SK-N-SH treated with all-trans-retinoic acid at 6 μM for 48 hours (cell line): ENCODE measurements at regions not wholly inside any gene's neighbourhood (a gene's known extent, or its start where the extent isn't known, plus 50 kb on each side); places are given as distances from the start of the nearest gene placed in this dataset.
"Not testable (repeated sequence)": the region's sequence is repeated elsewhere in the genome, so short reads cannot be mapped to it uniquely, and the experiment has no call there.

ENCODE experiments used
- ATAC-seq: fragments of 200-7000 bp; cut with Tn5 transposase; 3 replicates; pipeline ENCODE4 v1.9.1; 2020; ENCODE audit warnings: mild to moderate bottlenecking, moderate library complexity
- ARNTL ChIP-seq: fragments of 450-650 bp; formaldehyde crosslinking; IDR thresholded peaks from 2 replicates; pipeline ENCODE4 v1.5.0; 2020; ENCODE audit warnings: low read depth, mild to moderate bottlenecking, moderate library complexity, borderline replicate concordance
- BACH2 ChIP-seq: fragments of 250-450 bp; sonication (Bioruptor Pico); IDR thresholded peaks from 2 replicates; pipeline ENCODE4 v1.9.0; 2021; ENCODE audit warnings: mild to moderate bottlenecking, borderline replicate concordance
- ESRRG ChIP-seq: fragments of 250-450 bp; sonication (Bioruptor Pico); IDR thresholded peaks from 2 replicates; pipeline ENCODE4 v1.6.1; 2021; ENCODE audit warnings: mild to moderate bottlenecking
- GLIS3 ChIP-seq: fragments of 250-450 bp; sonication (Bioruptor Pico); IDR thresholded peaks from 2 replicates; pipeline ENCODE4 v1.5.0; 2020; ENCODE audit warnings: mild to moderate bottlenecking, moderate library complexity
- ISL1 ChIP-seq: fragments of 250-450 bp; sonication (Bioruptor Pico); IDR thresholded peaks from 2 replicates; pipeline ENCODE4 v2.1.2; 2022; ENCODE audit warnings: mild to moderate bottlenecking, moderate library complexity
- PPARA ChIP-seq: fragments of 250-450 bp; sonication (Bioruptor Pico); IDR thresholded peaks from 2 replicates; pipeline ENCODE4 v1.5.0; 2020; ENCODE audit warnings: mild to moderate bottlenecking, borderline replicate concordance
- RARB ChIP-seq: fragments of 250-450 bp; sonication (Bioruptor Pico); IDR thresholded peaks from 2 replicates; pipeline ENCODE4 v1.8.0; 2021; ENCODE audit warnings: mild to moderate bottlenecking, moderate library complexity
- SNAI2 ChIP-seq: fragments of 250-450 bp; sonication (Bioruptor Pico); IDR thresholded peaks from 2 replicates; pipeline ENCODE4 v1.5.0; 2020; ENCODE audit warnings: mild to moderate bottlenecking, moderate library complexity
- TCF4 ChIP-seq: fragments of 250-450 bp; sonication (Bioruptor Pico); IDR thresholded peaks from 2 replicates; pipeline ENCODE4 v1.8.0; 2021; ENCODE audit warnings: mild to moderate bottlenecking, moderate library complexity, borderline replicate concordance
- TOX ChIP-seq: fragments of 250-450 bp; sonication (Bioruptor Pico); IDR thresholded peaks from 2 replicates; pipeline ENCODE4 v1.8.0; 2021; ENCODE audit warnings: mild to moderate bottlenecking, moderate library complexity, borderline replicate concordance
- ZC3H10 ChIP-seq: fragments of 250-450 bp; sonication (Bioruptor Pico); IDR thresholded peaks from 2 replicates; pipeline ENCODE4 v1.5.1; 2021; ENCODE audit warnings: mild to moderate bottlenecking, moderate library complexity
- ZFP3 ChIP-seq: fragments of 250-450 bp; sonication (Bioruptor Pico); IDR thresholded peaks from 2 replicates; pipeline ENCODE4 v1.5.0; 2020; ENCODE audit warnings: mild to moderate bottlenecking, moderate library complexity
- ZFP30 ChIP-seq: fragments of 450-650 bp; formaldehyde crosslinking; IDR thresholded peaks from 2 replicates; pipeline ENCODE4 v1.5.0; 2022; ENCODE audit warnings: mild to moderate bottlenecking, moderate library complexity
- ZNF565 ChIP-seq: fragments of 450-650 bp; formaldehyde crosslinking; conservative IDR thresholded peaks from 2 replicates; pipeline ENCODE4 v1.5.0; 2020; ENCODE audit warnings: low read depth, mild to moderate bottlenecking, moderate library complexity
- ZNF8 ChIP-seq: fragments of 450-650 bp; formaldehyde crosslinking; IDR thresholded peaks from 2 replicates; pipeline ENCODE4 v1.5.0; 2020; ENCODE audit warnings: mild to moderate bottlenecking, moderate library complexity
- TF ChIP-seq, protein P1 (sequence below): fragments of 250-450 bp; sonication (Bioruptor Pico); IDR thresholded peaks from 2 replicates; pipeline ENCODE4 v1.5.0; 2020; ENCODE audit warnings: mild to moderate bottlenecking, moderate library complexity
- TF ChIP-seq, protein P2 (sequence below): fragments of 250-450 bp; sonication (Bioruptor Pico); IDR thresholded peaks from 2 replicates; pipeline ENCODE4 v1.8.0; 2020; ENCODE audit warnings: mild to moderate bottlenecking, moderate library complexity, borderline replicate concordance
- TF ChIP-seq, protein P3 (sequence below): fragments of 250-450 bp; sonication (Bioruptor Pico); IDR thresholded peaks from 2 replicates; pipeline ENCODE4 v1.5.1; 2020; ENCODE audit warnings: low read depth, mild to moderate bottlenecking, moderate library complexity
- TF ChIP-seq, protein P4 (sequence below): fragments of 250-450 bp; sonication (Bioruptor Pico); IDR thresholded peaks from 2 replicates; pipeline ENCODE4 v1.8.0; 2021; ENCODE audit warnings: low read depth, mild to moderate bottlenecking, moderate library complexity, borderline replicate concordance
- TF ChIP-seq, protein P5 (sequence below): fragments of 250-450 bp; sonication (Bioruptor Pico); IDR thresholded peaks from 2 replicates; pipeline ENCODE4 v1.5.1; 2021; ENCODE audit warnings: mild to moderate bottlenecking, moderate library complexity

DNA sequence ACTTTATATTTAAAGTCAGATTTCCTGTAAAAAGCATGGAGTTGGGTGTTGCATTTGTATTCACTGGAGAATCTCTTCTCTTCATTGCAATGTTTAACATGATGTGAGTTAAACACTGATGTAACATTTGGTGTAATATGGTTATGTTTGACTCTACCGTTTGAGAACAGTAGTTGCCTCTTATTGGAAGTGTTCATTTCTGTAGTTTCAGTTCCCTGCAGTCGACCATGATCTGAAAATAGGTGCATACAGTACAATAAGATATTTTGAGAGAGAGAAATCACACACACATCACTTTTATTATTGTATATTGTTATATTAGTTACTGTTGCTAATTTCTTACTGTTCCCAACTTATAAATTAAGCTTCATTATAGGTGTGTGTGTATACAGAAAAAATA is 105.2 kb upstream of the SPACA7 start:
- no peak for TF ChIP-seq ESRRG
- TF ChIP-seq, protein P1, sequence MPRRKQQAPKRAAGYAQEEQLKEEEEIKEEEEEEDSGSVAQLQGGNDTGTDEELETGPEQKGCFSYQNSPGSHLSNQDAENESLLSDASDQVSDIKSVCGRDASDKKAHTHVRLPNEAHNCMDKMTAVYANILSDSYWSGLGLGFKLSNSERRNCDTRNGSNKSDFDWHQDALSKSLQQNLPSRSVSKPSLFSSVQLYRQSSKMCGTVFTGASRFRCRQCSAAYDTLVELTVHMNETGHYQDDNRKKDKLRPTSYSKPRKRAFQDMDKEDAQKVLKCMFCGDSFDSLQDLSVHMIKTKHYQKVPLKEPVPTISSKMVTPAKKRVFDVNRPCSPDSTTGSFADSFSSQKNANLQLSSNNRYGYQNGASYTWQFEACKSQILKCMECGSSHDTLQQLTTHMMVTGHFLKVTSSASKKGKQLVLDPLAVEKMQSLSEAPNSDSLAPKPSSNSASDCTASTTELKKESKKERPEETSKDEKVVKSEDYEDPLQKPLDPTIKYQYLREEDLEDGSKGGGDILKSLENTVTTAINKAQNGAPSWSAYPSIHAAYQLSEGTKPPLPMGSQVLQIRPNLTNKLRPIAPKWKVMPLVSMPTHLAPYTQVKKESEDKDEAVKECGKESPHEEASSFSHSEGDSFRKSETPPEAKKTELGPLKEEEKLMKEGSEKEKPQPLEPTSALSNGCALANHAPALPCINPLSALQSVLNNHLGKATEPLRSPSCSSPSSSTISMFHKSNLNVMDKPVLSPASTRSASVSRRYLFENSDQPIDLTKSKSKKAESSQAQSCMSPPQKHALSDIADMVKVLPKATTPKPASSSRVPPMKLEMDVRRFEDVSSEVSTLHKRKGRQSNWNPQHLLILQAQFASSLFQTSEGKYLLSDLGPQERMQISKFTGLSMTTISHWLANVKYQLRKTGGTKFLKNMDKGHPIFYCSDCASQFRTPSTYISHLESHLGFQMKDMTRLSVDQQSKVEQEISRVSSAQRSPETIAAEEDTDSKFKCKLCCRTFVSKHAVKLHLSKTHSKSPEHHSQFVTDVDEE = no peak
- TF ChIP-seq SNAI2 (CRISPR knock-in tag) = no peak
- TF ChIP-seq ZNF565 = no peak
- TF ChIP-seq ZFP3 (CRISPR knock-in tag) = no peak
- TF ChIP-seq, protein P2, sequence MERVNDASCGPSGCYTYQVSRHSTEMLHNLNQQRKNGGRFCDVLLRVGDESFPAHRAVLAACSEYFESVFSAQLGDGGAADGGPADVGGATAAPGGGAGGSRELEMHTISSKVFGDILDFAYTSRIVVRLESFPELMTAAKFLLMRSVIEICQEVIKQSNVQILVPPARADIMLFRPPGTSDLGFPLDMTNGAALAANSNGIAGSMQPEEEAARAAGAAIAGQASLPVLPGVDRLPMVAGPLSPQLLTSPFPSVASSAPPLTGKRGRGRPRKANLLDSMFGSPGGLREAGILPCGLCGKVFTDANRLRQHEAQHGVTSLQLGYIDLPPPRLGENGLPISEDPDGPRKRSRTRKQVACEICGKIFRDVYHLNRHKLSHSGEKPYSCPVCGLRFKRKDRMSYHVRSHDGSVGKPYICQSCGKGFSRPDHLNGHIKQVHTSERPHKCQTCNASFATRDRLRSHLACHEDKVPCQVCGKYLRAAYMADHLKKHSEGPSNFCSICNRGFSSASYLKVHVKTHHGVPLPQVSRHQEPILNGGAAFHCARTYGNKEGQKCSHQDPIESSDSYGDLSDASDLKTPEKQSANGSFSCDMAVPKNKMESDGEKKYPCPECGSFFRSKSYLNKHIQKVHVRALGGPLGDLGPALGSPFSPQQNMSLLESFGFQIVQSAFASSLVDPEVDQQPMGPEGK (CRISPR knock-in tag) = no peak
- TF ChIP-seq PPARA (CRISPR knock-in tag) = no peak
- ATAC-seq = no peak

DNA sequence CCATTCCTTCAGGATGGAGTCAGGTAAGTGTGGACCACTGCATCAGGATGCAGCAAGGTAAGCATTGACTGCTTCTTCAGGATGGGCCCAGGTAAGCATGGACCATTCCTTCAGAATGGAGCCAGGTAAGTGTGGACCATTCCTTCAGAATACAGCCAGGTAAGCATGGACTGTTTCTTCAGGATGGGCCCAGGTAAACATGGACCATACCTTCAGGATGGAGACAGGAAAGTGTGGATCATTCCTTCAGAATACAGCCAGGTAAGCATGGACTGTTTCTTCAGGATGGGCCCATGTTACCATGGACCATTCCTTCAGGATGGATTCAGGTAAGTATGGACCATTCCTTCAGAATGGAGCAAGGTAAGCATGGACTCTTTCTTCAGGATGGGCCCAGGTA is 89.4 kb upstream of the SPACA7 start:
- not testable (repeated sequence) for ATAC-seq

DNA sequence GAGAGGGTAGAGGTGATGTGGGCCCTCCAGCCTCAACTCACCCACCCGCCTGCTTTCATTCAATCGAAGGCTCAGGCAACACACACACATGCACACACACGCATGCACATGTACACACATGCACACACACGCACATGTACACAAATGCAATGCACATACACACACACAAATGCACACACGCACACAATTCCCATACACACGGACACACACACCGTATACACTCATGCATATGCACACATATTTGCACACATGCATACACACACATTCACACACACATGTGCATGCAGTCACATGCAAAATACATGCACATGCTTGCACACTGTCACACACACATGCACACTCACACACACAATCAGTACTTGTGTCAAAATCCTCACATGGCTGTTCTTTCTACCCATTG is 55.9 kb upstream of the SPACA7 start:
- no peak for ATAC-seq
- TF ChIP-seq BACH2 (CRISPR knock-in tag) (no peak), ZNF565 (no peak), TCF4 (CRISPR knock-in tag) (no peak), ESRRG (no peak), ISL1 (CRISPR knock-in tag) (no peak), TOX (CRISPR knock-in tag) (no peak), ZFP3 (CRISPR knock-in tag) (no peak), ARNTL (CRISPR knock-in tag) (no peak), PPARA (CRISPR knock-in tag) (no peak), ZNF8 (CRISPR knock-in tag) (no peak), GLIS3 (CRISPR knock-in tag) (no peak), SNAI2 (CRISPR knock-in tag) (no peak), ZC3H10 (no peak), RARB (no peak), ZFP30 (CRISPR knock-in tag) (no peak)
- TF ChIP-seq, protein P1 = no peak
- TF ChIP-seq, protein P2 (CRISPR knock-in tag) = no peak
- TF ChIP-seq, protein P3, sequence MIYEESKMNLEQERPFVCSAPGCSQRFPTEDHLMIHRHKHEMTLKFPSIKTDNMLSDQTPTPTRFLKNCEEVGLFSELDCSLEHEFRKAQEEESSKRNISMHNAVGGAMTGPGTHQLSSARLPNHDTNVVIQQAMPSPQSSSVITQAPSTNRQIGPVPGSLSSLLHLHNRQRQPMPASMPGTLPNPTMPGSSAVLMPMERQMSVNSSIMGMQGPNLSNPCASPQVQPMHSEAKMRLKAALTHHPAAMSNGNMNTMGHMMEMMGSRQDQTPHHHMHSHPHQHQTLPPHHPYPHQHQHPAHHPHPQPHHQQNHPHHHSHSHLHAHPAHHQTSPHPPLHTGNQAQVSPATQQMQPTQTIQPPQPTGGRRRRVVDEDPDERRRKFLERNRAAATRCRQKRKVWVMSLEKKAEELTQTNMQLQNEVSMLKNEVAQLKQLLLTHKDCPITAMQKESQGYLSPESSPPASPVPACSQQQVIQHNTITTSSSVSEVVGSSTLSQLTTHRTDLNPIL (CRISPR knock-in tag) = no peak
- TF ChIP-seq, protein P4, sequence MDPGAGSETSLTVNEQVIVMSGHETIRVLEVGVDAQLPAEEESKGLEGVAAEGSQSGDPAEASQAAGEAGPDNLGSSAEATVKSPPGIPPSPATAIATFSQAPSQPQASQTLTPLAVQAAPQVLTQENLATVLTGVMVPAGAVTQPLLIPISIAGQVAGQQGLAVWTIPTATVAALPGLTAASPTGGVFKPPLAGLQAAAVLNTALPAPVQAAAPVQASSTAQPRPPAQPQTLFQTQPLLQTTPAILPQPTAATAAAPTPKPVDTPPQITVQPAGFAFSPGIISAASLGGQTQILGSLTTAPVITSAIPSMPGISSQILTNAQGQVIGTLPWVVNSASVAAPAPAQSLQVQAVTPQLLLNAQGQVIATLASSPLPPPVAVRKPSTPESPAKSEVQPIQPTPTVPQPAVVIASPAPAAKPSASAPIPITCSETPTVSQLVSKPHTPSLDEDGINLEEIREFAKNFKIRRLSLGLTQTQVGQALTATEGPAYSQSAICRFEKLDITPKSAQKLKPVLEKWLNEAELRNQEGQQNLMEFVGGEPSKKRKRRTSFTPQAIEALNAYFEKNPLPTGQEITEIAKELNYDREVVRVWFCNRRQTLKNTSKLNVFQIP (CRISPR knock-in tag) = no peak
- TF ChIP-seq, protein P5, sequence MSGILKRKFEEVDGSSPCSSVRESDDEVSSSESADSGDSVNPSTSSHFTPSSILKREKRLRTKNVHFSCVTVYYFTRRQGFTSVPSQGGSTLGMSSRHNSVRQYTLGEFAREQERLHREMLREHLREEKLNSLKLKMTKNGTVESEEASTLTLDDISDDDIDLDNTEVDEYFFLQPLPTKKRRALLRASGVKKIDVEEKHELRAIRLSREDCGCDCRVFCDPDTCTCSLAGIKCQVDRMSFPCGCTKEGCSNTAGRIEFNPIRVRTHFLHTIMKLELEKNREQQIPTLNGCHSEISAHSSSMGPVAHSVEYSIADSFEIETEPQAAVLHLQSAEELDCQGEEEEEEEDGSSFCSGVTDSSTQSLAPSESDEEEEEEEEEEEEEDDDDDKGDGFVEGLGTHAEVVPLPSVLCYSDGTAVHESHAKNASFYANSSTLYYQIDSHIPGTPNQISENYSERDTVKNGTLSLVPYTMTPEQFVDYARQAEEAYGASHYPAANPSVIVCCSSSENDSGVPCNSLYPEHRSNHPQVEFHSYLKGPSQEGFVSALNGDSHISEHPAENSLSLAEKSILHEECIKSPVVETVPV = no peak
